ENCODE measurements at regions not wholly inside any gene's neighbourhood (a gene's known extent, or its start where the extent isn't known, plus 50 kb on each side); places are given as distances from the start of the nearest gene placed in this dataset.
A peak's percentile ranks its signal among the peaks of the same experiment; 100 is the strongest.

- Mint-ChIP-seq H3K4me1 (no peaks in the 10 kb centered on the region), H3K4me3 (no peak overlapping the region), H3K36me3 (no peaks in the 10 kb centered on the region), H3K27ac (no peak overlapping the region), H3K27me3 (peaks cover 3% of the 10 kb centered on the region), H3K9me3 (no peaks in the 10 kb centered on the region)
- ATAC-seq (ENCODE audit: low read depth) (no peak), DNase-seq (ENCODE audit: low spot score in 2 of 2) (no peak)
Observed at GRCh38 chr13:79710376-79710775, 229.4 kb downstream of the NDFIP2 start.

DNA sequence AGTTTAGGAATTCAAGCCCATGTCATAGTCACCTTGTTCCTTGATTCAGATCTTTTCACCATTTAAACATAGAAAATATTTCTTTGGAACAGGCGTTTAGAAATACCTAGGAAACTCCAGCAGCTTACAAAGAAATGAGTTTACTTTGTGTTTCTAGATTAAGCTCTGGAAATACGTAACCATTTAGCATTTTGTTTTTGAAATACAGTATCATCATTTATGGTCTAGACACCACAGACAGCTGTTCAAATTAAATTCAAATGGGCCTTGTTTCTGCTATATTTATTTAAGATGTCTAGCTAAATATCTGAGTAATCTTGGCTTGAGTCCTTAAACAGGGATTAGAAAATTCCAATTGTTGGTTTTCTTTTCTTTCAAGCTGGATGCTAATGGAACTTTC, 228.5 kb downstream of the NDFIP2 start:
- Mint-ChIP-seq H3K36me3 (no peaks in the 10 kb centered on the region), H3K9me3 (no peaks in the 10 kb centered on the region), H3K4me3 (no peak overlapping the region), H3K27me3 (peaks cover 3% of the 10 kb centered on the region), H3K27ac (no peak overlapping the region), H3K4me1 (no peaks in the 10 kb centered on the region)
- no peak for ATAC-seq (ENCODE audit: low read depth)
- DNase-seq (ENCODE audit: low spot score in 2 of 2): no peak

DNA sequence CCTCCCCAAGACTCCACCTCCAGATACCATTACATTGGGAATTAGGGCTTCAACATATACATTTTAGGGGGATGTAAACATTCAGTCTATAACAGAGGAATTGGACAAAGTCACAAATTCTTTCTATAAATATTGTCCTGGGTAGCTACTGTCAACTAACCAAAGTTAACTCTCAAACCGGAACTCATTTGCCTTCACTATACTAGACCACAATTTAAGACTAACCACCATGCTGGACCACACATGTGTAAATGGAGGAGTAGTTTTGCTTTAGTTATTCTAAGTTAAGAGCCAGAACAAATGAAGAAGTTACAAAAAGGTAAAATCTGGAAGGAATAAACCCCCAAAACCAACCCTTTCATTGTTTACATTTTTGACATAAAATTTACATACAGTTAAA, 222.8 kb downstream of the NDFIP2 start:
- Mint-ChIP-seq H3K27me3 (no peaks in the 10 kb centered on the region), H3K27ac (no peak overlapping the region), H3K4me1 (no peaks in the 10 kb centered on the region), H3K36me3 (no peaks in the 10 kb centered on the region), H3K9me3 (no peaks in the 10 kb centered on the region), H3K4me3 (no peak overlapping the region)
- DNase-seq (ENCODE audit: low spot score in 2 of 2) (no peak), ATAC-seq (ENCODE audit: low read depth) (no peak)

GRCh38 chr13:79695754-79696153, 214.8 kb downstream of the NDFIP2 start:
- Mint-ChIP-seq H3K27ac (no peak overlapping the region), H3K4me1 (no peaks in the 10 kb centered on the region), H3K9me3 (no peaks in the 10 kb centered on the region), H3K36me3 (no peaks in the 10 kb centered on the region), H3K27me3 (no peaks in the 10 kb centered on the region), H3K4me3 (no peak overlapping the region)
- DNase-seq (ENCODE audit: low spot score in 2 of 2): no peak
- ATAC-seq (ENCODE audit: low read depth): no peak

GRCh38 chr13:79692846-79693245, 211.9 kb downstream of the NDFIP2 start:
- no peak overlapping the region for H3K27ac Mint-ChIP-seq
- no peak overlapping the region for H3K4me3 Mint-ChIP-seq
- no peaks in the 10 kb centered on the region for H3K36me3 Mint-ChIP-seq
- no peaks in the 10 kb centered on the region for H3K9me3 Mint-ChIP-seq
- H3K27me3 Mint-ChIP-seq: no peaks in the 10 kb centered on the region
- ATAC-seq (ENCODE audit: low read depth): no peak
- no peak for DNase-seq (ENCODE audit: low spot score in 2 of 2)
- no peaks in the 10 kb centered on the region for H3K4me1 Mint-ChIP-seq

DNA sequence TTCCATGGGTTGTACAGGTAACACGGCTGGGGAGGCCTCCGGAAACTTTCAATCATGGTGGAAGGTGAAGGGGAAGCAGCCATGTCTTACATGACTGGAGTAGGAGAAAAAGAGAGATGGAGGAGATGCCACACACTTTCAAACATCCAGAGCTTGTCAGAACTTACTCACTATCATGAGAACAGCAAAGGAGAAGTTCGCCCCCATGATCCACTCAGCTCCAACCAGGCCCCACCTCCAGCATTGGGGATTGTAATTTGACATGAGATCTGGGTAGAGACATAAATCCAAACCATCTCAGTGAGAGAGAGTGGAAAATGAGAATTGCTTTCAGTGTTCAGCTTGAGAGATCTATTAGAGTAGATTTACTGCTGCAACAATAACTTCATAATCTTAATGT, 210.9 kb downstream of the NDFIP2 start:
- Mint-ChIP-seq H3K27me3 (no peaks in the 10 kb centered on the region), H3K4me3 (no peak overlapping the region), H3K9me3 (no peaks in the 10 kb centered on the region), H3K27ac (no peak overlapping the region), H3K4me1 (no peaks in the 10 kb centered on the region), H3K36me3 (no peaks in the 10 kb centered on the region)
- DNase-seq (ENCODE audit: low spot score in 2 of 2): no peak
- no peak for ATAC-seq (ENCODE audit: low read depth)

GRCh38 chr13:79688741-79689140, 207.8 kb downstream of the NDFIP2 start:
- Mint-ChIP-seq H3K4me3 (no peak overlapping the region), H3K27me3 (no peaks in the 10 kb centered on the region), H3K27ac (no peak overlapping the region), H3K36me3 (no peaks in the 10 kb centered on the region), H3K9me3 (no peaks in the 10 kb centered on the region), H3K4me1 (no peaks in the 10 kb centered on the region)
- DNase-seq (ENCODE audit: low spot score in 2 of 2): no peak
- ATAC-seq (ENCODE audit: low read depth): no peak

- no peak for ATAC-seq (ENCODE audit: low read depth)
- H3K9me3 Mint-ChIP-seq: peaks cover 1% of the 10 kb centered on the region
- H3K4me1 Mint-ChIP-seq: no peaks in the 10 kb centered on the region
- no peak overlapping the region for H3K4me3 Mint-ChIP-seq
- no peak overlapping the region for H3K27ac Mint-ChIP-seq
- H3K36me3 Mint-ChIP-seq: no peaks in the 10 kb centered on the region
- H3K27me3 Mint-ChIP-seq: no peaks in the 10 kb centered on the region
- no peak for DNase-seq (ENCODE audit: low spot score in 2 of 2)
Observed at GRCh38 chr13:79686441-79686840, 205.5 kb downstream of the NDFIP2 start.

- H3K4me3 Mint-ChIP-seq: no peak overlapping the region
- no peaks in the 10 kb centered on the region for H3K36me3 Mint-ChIP-seq
- no peak for DNase-seq (ENCODE audit: low spot score in 2 of 2)
- H3K27ac Mint-ChIP-seq: no peak overlapping the region
- ATAC-seq (ENCODE audit: low read depth): no peak
- no peaks in the 10 kb centered on the region for H3K4me1 Mint-ChIP-seq
- H3K27me3 Mint-ChIP-seq: peaks cover under 1% of the 10 kb centered on the region
- peaks cover 1% of the 10 kb centered on the region for H3K9me3 Mint-ChIP-seq
Observed at GRCh38 chr13:79684371-79684770, 203.4 kb downstream of the NDFIP2 start.

DNA sequence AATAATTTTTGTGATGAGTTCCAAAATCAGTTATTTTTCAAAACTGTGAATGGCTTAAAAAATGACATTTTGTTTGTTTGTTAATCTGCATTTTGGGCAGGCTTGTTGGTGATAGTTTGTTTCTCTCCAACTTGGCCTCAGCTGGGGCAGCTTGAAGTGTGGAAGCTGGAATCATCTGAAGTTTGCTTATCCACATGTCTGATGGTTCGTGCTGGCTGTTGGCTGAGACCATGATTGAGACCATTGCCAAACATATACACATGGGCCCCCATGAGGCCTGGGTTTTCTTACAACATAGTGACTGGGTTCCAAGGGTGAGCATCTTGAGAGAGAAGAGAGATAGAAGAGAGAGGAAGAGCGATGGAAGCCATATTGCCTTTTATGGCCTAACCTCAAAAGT, 201.2 kb downstream of the NDFIP2 start:
- H3K27me3 Mint-ChIP-seq: peaks cover 2% of the 10 kb centered on the region
- no peak overlapping the region for H3K27ac Mint-ChIP-seq
- H3K4me1 Mint-ChIP-seq: no peaks in the 10 kb centered on the region
- no peak for ATAC-seq (ENCODE audit: low read depth)
- no peaks in the 10 kb centered on the region for H3K36me3 Mint-ChIP-seq
- DNase-seq (ENCODE audit: low spot score in 2 of 2): no peak
- H3K4me3 Mint-ChIP-seq: no peak overlapping the region
- H3K9me3 Mint-ChIP-seq: peaks cover 1% of the 10 kb centered on the region

GRCh38 chr13:79681069-79681468, 200.1 kb downstream of the NDFIP2 start:
- ATAC-seq (ENCODE audit: low read depth): no peak
- DNase-seq (ENCODE audit: low spot score in 2 of 2): no peak
- no peak overlapping the region for H3K4me3 Mint-ChIP-seq
- H3K9me3 Mint-ChIP-seq: peaks cover 1% of the 10 kb centered on the region
- peaks cover 5% of the 10 kb centered on the region for H3K27me3 Mint-ChIP-seq
- H3K27ac Mint-ChIP-seq: no peak overlapping the region
- no peaks in the 10 kb centered on the region for H3K4me1 Mint-ChIP-seq
- H3K36me3 Mint-ChIP-seq: no peaks in the 10 kb centered on the region

- no peak for DNase-seq (ENCODE audit: low spot score in 2 of 2)
- Mint-ChIP-seq H3K4me3 (no peak overlapping the region), H3K36me3 (no peaks in the 10 kb centered on the region), H3K27me3 (peaks cover 6% of the 10 kb centered on the region), H3K27ac (no peak overlapping the region), H3K9me3 (peaks cover 1% of the 10 kb centered on the region), H3K4me1 (no peaks in the 10 kb centered on the region)
- no peak for ATAC-seq (ENCODE audit: low read depth)
Observed at GRCh38 chr13:79680485-79680884, 199.5 kb downstream of the NDFIP2 start.

GRCh38 chr13:79679334-79679733, 198.4 kb downstream of the NDFIP2 start:
- peaks cover 1% of the 10 kb centered on the region for H3K9me3 Mint-ChIP-seq
- H3K4me1 Mint-ChIP-seq: no peaks in the 10 kb centered on the region
- H3K4me3 Mint-ChIP-seq: no peak overlapping the region
- peaks cover 6% of the 10 kb centered on the region for H3K27me3 Mint-ChIP-seq
- DNase-seq (ENCODE audit: low spot score in 2 of 2) (peak; percentile 21 to 27), ATAC-seq (ENCODE audit: low read depth) (no peak)
- H3K27ac Mint-ChIP-seq: no peak overlapping the region
- H3K36me3 Mint-ChIP-seq: no peaks in the 10 kb centered on the region

GRCh38 chr13:79678100-79678499, 197.1 kb downstream of the NDFIP2 start:
- no peaks in the 10 kb centered on the region for H3K4me1 Mint-ChIP-seq
- no peaks in the 10 kb centered on the region for H3K36me3 Mint-ChIP-seq
- ATAC-seq (ENCODE audit: low read depth) (no peak), DNase-seq (ENCODE audit: low spot score in 2 of 2) (no peak)
- H3K27ac Mint-ChIP-seq: no peak overlapping the region
- peaks cover 6% of the 10 kb centered on the region for H3K27me3 Mint-ChIP-seq
- H3K9me3 Mint-ChIP-seq: peaks cover 1% of the 10 kb centered on the region
- no peak overlapping the region for H3K4me3 Mint-ChIP-seq

GRCh38 chr13:79675931-79676660, 195.1 kb downstream of the NDFIP2 start:
- Mint-ChIP-seq H3K36me3 (no peaks in the 10 kb centered on the region), H3K27ac (no peak overlapping the region)
- no peak for ATAC-seq (ENCODE audit: low read depth)

More at GRCh38 chr13:79675931-79676660, 195.1 kb downstream of the NDFIP2 start:
- H3K27me3 Mint-ChIP-seq: peaks cover 6% of the 10 kb centered on the region
- H3K4me1 Mint-ChIP-seq: no peaks in the 10 kb centered on the region
- no peaks in the 10 kb centered on the region for H3K9me3 Mint-ChIP-seq
- DNase-seq (ENCODE audit: low spot score in 2 of 2): no peak
- no peak overlapping the region for H3K4me3 Mint-ChIP-seq

All from memory B cell (primary cell).